Mesendoderm (in vitro differentiated cells): ENCODE measurements at regions not wholly inside any gene's neighbourhood (a gene's known extent, or its start where the extent isn't known, plus 50 kb on each side); places are given as distances from the start of the nearest gene placed in this dataset.

ENCODE experiments used
- DNase-seq: peaks from one replicate; pipeline ENCODE4 v3.0.0; 2013
- H2AK5ac ChIP-seq: 2 replicates; pipeline ENCODE4 v1.6.1; 2013; ENCODE audit warnings: low read length, inconsistent platforms
- H2BK120ac ChIP-seq: 2 replicates; pipeline ENCODE4 v1.6.1; 2013; ENCODE audit warnings: low read depth, mild to moderate bottlenecking, low read length, moderate library complexity, mixed read lengths
- H2BK15ac ChIP-seq: replicated peaks from 2 replicates; pipeline ENCODE4 v1.6.1; 2013; ENCODE audit warnings: low read depth, mild to moderate bottlenecking, moderate library complexity
- H2BK5ac ChIP-seq: 2 replicates; pipeline ENCODE4 v1.6.1; 2013; ENCODE audit warnings: low read length, inconsistent platforms
- H3K18ac ChIP-seq: 2 replicates; pipeline ENCODE4 v1.6.1; 2013; ENCODE audit warnings: mild to moderate bottlenecking, low read length, mixed read lengths
- H3K23ac ChIP-seq: one replicate; pipeline ENCODE4 v1.6.1; 2013; ENCODE audit warnings: low read length
- H3K27ac ChIP-seq: 2 replicates; pipeline ENCODE4 v1.5.1; 2013; ENCODE audit warnings: low read depth, mild to moderate bottlenecking, inconsistent platforms, low read length, moderate library complexity
- H3K27me3 ChIP-seq: 2 replicates; pipeline ENCODE4 v1.6.1; 2013; ENCODE audit warnings: low read length, control low read depth, mild to moderate bottlenecking, inconsistent platforms; ENCODE audit not compliant: insufficient read depth, poor library complexity
- H3K36me3 ChIP-seq: 2 replicates; pipeline ENCODE4 v1.6.1; 2013; ENCODE audit warnings: low read length, inconsistent platforms; ENCODE audit not compliant: control insufficient read depth, insufficient read depth
- H3K4ac ChIP-seq: one replicate; pipeline ENCODE4 v1.6.1; 2013; ENCODE audit warnings: low read depth, mild to moderate bottlenecking, low read length, moderate library complexity
- H3K4me1 ChIP-seq: 2 replicates; pipeline ENCODE4 v1.6.1; 2013; ENCODE audit warnings: low read depth, low read length, inconsistent platforms; ENCODE audit not compliant: control insufficient read depth
- H3K4me2 ChIP-seq: 2 replicates; pipeline ENCODE4 v1.6.1; 2013; ENCODE audit warnings: low read length
- H3K4me3 ChIP-seq: 2 replicates; pipeline ENCODE4 v1.5.1; 2013; ENCODE audit warnings: mild to moderate bottlenecking, low read length
- H3K56ac ChIP-seq: one replicate; pipeline ENCODE4 v1.6.1; 2013; ENCODE audit warnings: low read length
- H3K79me1 ChIP-seq: 2 replicates; pipeline ENCODE4 v1.6.1; 2013; ENCODE audit warnings: low read length, inconsistent platforms
- H3K79me2 ChIP-seq: 2 replicates; pipeline ENCODE4 v1.6.1; 2013; ENCODE audit warnings: mild to moderate bottlenecking, low read length; ENCODE audit not compliant: control insufficient read depth, insufficient read depth
- H3K9ac ChIP-seq: 2 replicates; pipeline ENCODE4 v1.6.1; 2013; ENCODE audit warnings: low read length, inconsistent platforms
- H4K5ac ChIP-seq: one replicate; pipeline ENCODE4 v1.6.1; 2013; ENCODE audit warnings: low read length
- H4K8ac ChIP-seq: one replicate; pipeline ENCODE4 v1.6.1; 2013; ENCODE audit warnings: low read depth, mild to moderate bottlenecking, control low read depth, low read length, moderate library complexity
- WGBS: extraction: QIAGEN DNeasy Blood & Tissue Kit; methylation state at CpG from one replicate; pipeline ENCODE4 v1.1.7; 2013; ENCODE audit warnings: low lambda C conversion rate, missing lambda C conversion rate; ENCODE audit not compliant: insufficient coverage; ENCODE audit errors: extremely low coverage; 5-methylcytosine and 5-hydroxymethylcytosine counted together

- DNase-seq: no peak
- no peak overlapping the region for H4K5ac ChIP-seq
- no peak overlapping the region for H4K8ac ChIP-seq
- H2BK15ac ChIP-seq: no peak overlapping the region
- no peak overlapping the region for H3K27ac ChIP-seq
- no peaks in the 10 kb centered on the region for H3K79me2 ChIP-seq
- H3K4me1 ChIP-seq: no peaks in the 10 kb centered on the region
- H2BK120ac ChIP-seq: no peak overlapping the region
- no peak overlapping the region for H3K4ac ChIP-seq
- no peak overlapping the region for H2AK5ac ChIP-seq
- no peak overlapping the region for H3K4me3 ChIP-seq
- no peaks in the 10 kb centered on the region for H3K27me3 ChIP-seq
- H3K23ac ChIP-seq: no peak overlapping the region
- no peaks in the 10 kb centered on the region for H3K36me3 ChIP-seq
- no peak overlapping the region for H3K18ac ChIP-seq
- no CpG with 5 or more reads among the region's 13 CpGs for WGBS
- H3K9ac ChIP-seq: no peak overlapping the region
- H2BK5ac ChIP-seq: no peak overlapping the region
- H3K4me2 ChIP-seq: no peak overlapping the region
- H3K79me1 ChIP-seq: no peaks in the 10 kb centered on the region
- H3K56ac ChIP-seq: no peak overlapping the region
These were observed 307.6 kb downstream of the QKI start for GRCh38 chr6:163721922-163722692.

GRCh38 chr6:163721435-163721834, 306.9 kb downstream of the QKI start:
- no peak overlapping the region for H2BK15ac ChIP-seq
- whole genome bisulfite sequencing: no CpG with 5 or more reads among the region's 1 CpG
- no peak overlapping the region for H4K5ac ChIP-seq
- no peaks in the 10 kb centered on the region for H3K4me1 ChIP-seq
- DNase-seq: no peak
- H2BK5ac ChIP-seq: no peak overlapping the region
- no peak overlapping the region for H3K18ac ChIP-seq
- no peak overlapping the region for H3K23ac ChIP-seq
- no peaks in the 10 kb centered on the region for H3K79me2 ChIP-seq
- H2AK5ac ChIP-seq: no peak overlapping the region
- no peak overlapping the region for H3K4me3 ChIP-seq
- H3K27ac ChIP-seq: no peak overlapping the region
- H3K36me3 ChIP-seq: no peaks in the 10 kb centered on the region
- H3K4ac ChIP-seq: no peak overlapping the region
- H2BK120ac ChIP-seq: no peak overlapping the region
- H3K9ac ChIP-seq: no peak overlapping the region
- no peaks in the 10 kb centered on the region for H3K79me1 ChIP-seq
- H3K27me3 ChIP-seq: no peaks in the 10 kb centered on the region
- H4K8ac ChIP-seq: no peak overlapping the region
- H3K56ac ChIP-seq: no peak overlapping the region
- no peak overlapping the region for H3K4me2 ChIP-seq

GRCh38 chr6:163720460-163721235, 306.1 kb downstream of the QKI start:
- H3K4me3 ChIP-seq: no peak overlapping the region
- WGBS: no CpG with 5 or more reads among the region's 4 CpGs

GRCh38 chr6:163720005-163720404, 305.5 kb downstream of the QKI start:
- H3K4me2 ChIP-seq: no peak overlapping the region
- no CpG with 5 or more reads among the region's 5 CpGs for WGBS
- no peak for DNase-seq
- no peak overlapping the region for H3K9ac ChIP-seq
- H3K4me3 ChIP-seq: no peak overlapping the region
- H3K23ac ChIP-seq: no peak overlapping the region
- H3K4me1 ChIP-seq: no peaks in the 10 kb centered on the region
- no peaks in the 10 kb centered on the region for H3K36me3 ChIP-seq
- no peak overlapping the region for H4K8ac ChIP-seq
- no peak overlapping the region for H2AK5ac ChIP-seq
- H3K56ac ChIP-seq: no peak overlapping the region
- H3K18ac ChIP-seq: no peak overlapping the region
- H2BK120ac ChIP-seq: no peak overlapping the region
- H3K79me1 ChIP-seq: no peaks in the 10 kb centered on the region
- H3K27ac ChIP-seq: no peak overlapping the region
- H3K79me2 ChIP-seq: no peaks in the 10 kb centered on the region
- no peaks in the 10 kb centered on the region for H3K27me3 ChIP-seq
- H2BK5ac ChIP-seq: no peak overlapping the region
- H4K5ac ChIP-seq: no peak overlapping the region
- no peak overlapping the region for H3K4ac ChIP-seq
- no peak overlapping the region for H2BK15ac ChIP-seq

More at GRCh38 chr6:163720460-163721235, 306.1 kb downstream of the QKI start:
- H3K36me3 ChIP-seq: no peaks in the 10 kb centered on the region
- no peak for DNase-seq
- no peak overlapping the region for H3K4me2 ChIP-seq
- no peak overlapping the region for H4K5ac ChIP-seq
- H3K56ac ChIP-seq: no peak overlapping the region
- no peaks in the 10 kb centered on the region for H3K27me3 ChIP-seq
- H3K18ac ChIP-seq: no peak overlapping the region
- H3K4ac ChIP-seq: no peak overlapping the region
- H4K8ac ChIP-seq: no peak overlapping the region
- no peak overlapping the region for H2BK120ac ChIP-seq
- no peak overlapping the region for H2BK5ac ChIP-seq
- H2AK5ac ChIP-seq: no peak overlapping the region
- no peaks in the 10 kb centered on the region for H3K79me2 ChIP-seq
- H3K27ac ChIP-seq: no peak overlapping the region
- H3K23ac ChIP-seq: no peak overlapping the region
- no peaks in the 10 kb centered on the region for H3K4me1 ChIP-seq
- no peaks in the 10 kb centered on the region for H3K79me1 ChIP-seq
- H3K9ac ChIP-seq: no peak overlapping the region
- H2BK15ac ChIP-seq: no peak overlapping the region

GRCh38 chr6:163719028-163719742, 304.7 kb downstream of the QKI start:
- Histone ChIP-seq H3K4me1 (no peaks in the 10 kb centered on the region), H3K4me2 (no peak overlapping the region), H2BK120ac (no peak overlapping the region), H3K27me3 (no peaks in the 10 kb centered on the region), H3K9ac (no peak overlapping the region), H3K27ac (no peak overlapping the region), H3K36me3 (no peaks in the 10 kb centered on the region), H3K18ac (no peak overlapping the region), H3K23ac (no peak overlapping the region), H3K79me2 (no peaks in the 10 kb centered on the region), H2BK5ac (no peak overlapping the region), H4K8ac (no peak overlapping the region), H2AK5ac (no peak overlapping the region), H3K4me3 (no peak overlapping the region), H3K79me1 (no peaks in the 10 kb centered on the region), H4K5ac (no peak overlapping the region), H2BK15ac (no peak overlapping the region), H3K4ac (no peak overlapping the region), H3K56ac (no peak overlapping the region)
- no CpG with 5 or more reads among the region's 20 CpGs for WGBS
- no peak for DNase-seq
